ENCODE measurements at regions not wholly inside any gene's neighbourhood (a gene's known extent, or its start where the extent isn't known, plus 50 kb on each side); places are given as distances from the start of the nearest gene placed in this dataset.
A peak's percentile ranks its signal among the peaks of the same experiment; 100 is the strongest.

DNA sequence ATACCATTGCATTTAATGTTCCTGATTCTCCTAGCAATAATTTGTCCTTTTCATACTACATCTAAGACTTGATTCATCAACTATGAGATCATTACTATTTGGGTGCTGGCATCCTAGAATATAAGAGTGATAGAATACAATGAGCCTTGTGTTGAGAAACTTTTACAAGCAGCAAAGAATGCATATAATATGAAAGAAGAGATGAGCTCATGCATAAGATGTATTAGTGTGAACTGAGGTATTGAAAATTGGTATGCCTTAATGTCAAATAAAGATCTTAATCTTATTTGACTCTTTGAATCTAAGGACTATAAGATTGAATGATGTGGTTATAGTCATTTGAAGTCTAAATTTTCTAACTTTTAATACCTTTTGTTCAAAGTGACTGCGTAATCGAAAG lies 220.0 kb upstream of the ARHGEF26 start:
- TF ChIP-seq, protein P1, sequence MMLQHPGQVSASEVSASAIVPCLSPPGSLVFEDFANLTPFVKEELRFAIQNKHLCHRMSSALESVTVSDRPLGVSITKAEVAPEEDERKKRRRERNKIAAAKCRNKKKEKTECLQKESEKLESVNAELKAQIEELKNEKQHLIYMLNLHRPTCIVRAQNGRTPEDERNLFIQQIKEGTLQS (IDR thresholded peaks at IDR 0.05), result no peak
- TF ChIP-seq EZH2phosphoT487 (IDR thresholded peaks at IDR 0.05; ENCODE audit: borderline replicate concordance) (no peak), POLR2A (IDR thresholded peaks at IDR 0.05; ENCODE audit: borderline replicate concordance, extremely low read depth, insufficient read depth, insufficient read length) (no peak), ZNF274 (IDR thresholded peaks at IDR 0.05; ENCODE audit: low read depth, low read length) (no peak), YY1 (IDR thresholded peaks at IDR 0.05; ENCODE audit: extremely low read depth, insufficient replicate concordance, low read depth, low read length) (no peak), ZBTB33 (IDR thresholded peaks at IDR 0.05; ENCODE audit: extremely low read depth, insufficient replicate concordance, low read length) (no peak), MAX (IDR thresholded peaks at IDR 0.05) (no peak), CEBPB (IDR thresholded peaks at IDR 0.05; ENCODE audit: low read depth) (no peak), TCF7L2 (IDR thresholded peaks at IDR 0.05; ENCODE audit: borderline replicate concordance, extremely low read depth, insufficient read depth, insufficient read length) (no peak), SP1 (IDR thresholded peaks at IDR 0.05; ENCODE audit: low read depth) (no peak), ZFX (IDR thresholded peaks at IDR 0.05) (no peak), POLR2AphosphoS5 (IDR thresholded peaks at IDR 0.05; ENCODE audit: low read depth, low read length) (no peak)
- TF ChIP-seq, protein P2, sequence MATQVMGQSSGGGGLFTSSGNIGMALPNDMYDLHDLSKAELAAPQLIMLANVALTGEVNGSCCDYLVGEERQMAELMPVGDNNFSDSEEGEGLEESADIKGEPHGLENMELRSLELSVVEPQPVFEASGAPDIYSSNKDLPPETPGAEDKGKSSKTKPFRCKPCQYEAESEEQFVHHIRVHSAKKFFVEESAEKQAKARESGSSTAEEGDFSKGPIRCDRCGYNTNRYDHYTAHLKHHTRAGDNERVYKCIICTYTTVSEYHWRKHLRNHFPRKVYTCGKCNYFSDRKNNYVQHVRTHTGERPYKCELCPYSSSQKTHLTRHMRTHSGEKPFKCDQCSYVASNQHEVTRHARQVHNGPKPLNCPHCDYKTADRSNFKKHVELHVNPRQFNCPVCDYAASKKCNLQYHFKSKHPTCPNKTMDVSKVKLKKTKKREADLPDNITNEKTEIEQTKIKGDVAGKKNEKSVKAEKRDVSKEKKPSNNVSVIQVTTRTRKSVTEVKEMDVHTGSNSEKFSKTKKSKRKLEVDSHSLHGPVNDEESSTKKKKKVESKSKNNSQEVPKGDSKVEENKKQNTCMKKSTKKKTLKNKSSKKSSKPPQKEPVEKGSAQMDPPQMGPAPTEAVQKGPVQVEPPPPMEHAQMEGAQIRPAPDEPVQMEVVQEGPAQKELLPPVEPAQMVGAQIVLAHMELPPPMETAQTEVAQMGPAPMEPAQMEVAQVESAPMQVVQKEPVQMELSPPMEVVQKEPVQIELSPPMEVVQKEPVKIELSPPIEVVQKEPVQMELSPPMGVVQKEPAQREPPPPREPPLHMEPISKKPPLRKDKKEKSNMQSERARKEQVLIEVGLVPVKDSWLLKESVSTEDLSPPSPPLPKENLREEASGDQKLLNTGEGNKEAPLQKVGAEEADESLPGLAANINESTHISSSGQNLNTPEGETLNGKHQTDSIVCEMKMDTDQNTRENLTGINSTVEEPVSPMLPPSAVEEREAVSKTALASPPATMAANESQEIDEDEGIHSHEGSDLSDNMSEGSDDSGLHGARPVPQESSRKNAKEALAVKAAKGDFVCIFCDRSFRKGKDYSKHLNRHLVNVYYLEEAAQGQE (IDR thresholded peaks at IDR 0.05; ENCODE audit: low read depth), result no peak
- peak overlapping the region; percentile 16; the same call in 1 of the 2 replicates for H3K4me2 ChIP-seq (ENCODE audit: low read length)
- H3K27me3 ChIP-seq (ENCODE audit: insufficient read depth, low read length), result no peaks in the 10 kb centered on the region
- intact Hi-C loops (cut with micrococcal nuclease), result no loop called here
- H3K9ac ChIP-seq (ENCODE audit: low read length), result no peak overlapping the region
- H3K4me3 ChIP-seq (replicated peaks in 1 of 2; ENCODE audit: low read depth in 1 of 2, low read length in 2 of 2), result no peak overlapping the region
- DNase-seq (ENCODE audit: low read depth, low spot score) (peak; percentile 15), ATAC-seq (peak; percentile 38; the same call in 1 of the 2 replicates)
- no peaks in the 10 kb centered on the region for H4K20me1 ChIP-seq (ENCODE audit: insufficient read depth)
- no peaks in the 10 kb centered on the region for H3K36me3 ChIP-seq (ENCODE audit: control insufficient read depth in 1 of 2, insufficient read depth in 2 of 2, low read length in 2 of 2)
- ChIA-PET CTCF (no interaction called here), RAD21 (ENCODE audit: low non-redundant PET in 1 of 2, low total read pairs in 2 of 2, uncharacterized antibody in 2 of 2, unreplicated experiment in 2 of 2) (interaction anchor here in 1 of 2 experiments (0.6 kb wide), 1 partner anchor 532 kb away, joined by 3 read pairs; no protein-coding TSS in a partner anchor), POLR2A (no interaction called here)
- no peak overlapping the region for H3K27ac ChIP-seq (ENCODE audit: low read depth, low read length)
- BruUV-seq (replicated peaks), result no TSS peak
- no peaks in the 10 kb centered on the region for H3K79me2 ChIP-seq (ENCODE audit: insufficient read depth, low read length)
- H3K9me3 ChIP-seq (ENCODE audit: control insufficient read depth in 1 of 2, insufficient read depth in 1 of 2, low read depth in 1 of 2, low read length in 2 of 2), result no peaks in the 10 kb centered on the region
- no peaks in the 10 kb centered on the region for H3K9me2 ChIP-seq (ENCODE audit: insufficient read depth)
- H2AFZ ChIP-seq (ENCODE audit: low read depth, low read length, poor library complexity, severe bottlenecking), result peak overlapping the region; percentile 66
- H3K4me1 ChIP-seq (ENCODE audit: control insufficient read depth in 1 of 2, insufficient read depth in 2 of 2, low read length in 2 of 2), result peaks cover 0 to 9% of the 10 kb centered on the region in 2 experiments; a peak in 2 of 4 replicates

Measured in HCT116 (cell line).